ENCODE measurements at regions not wholly inside any gene's neighbourhood (a gene's known extent, or its start where the extent isn't known, plus 50 kb on each side); places are given as distances from the start of the nearest gene placed in this dataset.
"Not testable (repeated sequence)": the region's sequence is repeated elsewhere in the genome, so short reads cannot be mapped to it uniquely, and the experiment has no call there.

DNA sequence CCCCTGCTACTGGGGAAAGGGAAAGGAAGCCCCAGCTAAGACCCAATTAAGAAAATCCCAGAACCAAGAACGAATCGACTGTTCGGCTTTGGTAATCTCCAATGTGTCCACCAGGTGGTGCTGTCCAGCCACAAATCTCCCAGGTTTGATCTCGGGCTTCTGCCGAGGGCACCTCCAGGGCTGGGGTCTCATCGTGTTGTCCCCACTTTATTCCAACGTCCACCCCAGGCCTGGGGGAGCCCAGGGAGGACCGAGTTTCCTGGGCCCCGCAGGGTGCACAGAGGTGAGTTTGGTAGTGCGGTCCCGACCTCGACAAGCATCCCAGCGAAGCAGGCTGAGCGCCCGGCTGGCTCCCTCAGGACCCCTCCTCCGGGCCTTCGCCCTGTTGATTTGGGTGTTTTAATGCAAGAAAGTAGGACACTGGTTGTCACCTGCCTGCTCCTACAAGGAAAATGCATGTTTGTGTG is 185.1 kb downstream of the GOLGA6L6 start:
- Mint-ChIP-seq H3K4me1 (peaks cover 5% of the 10 kb centered on the region), H3K27me3 (peaks cover 5% of the 10 kb centered on the region), H3K27ac (no peak overlapping the region), H3K4me3 (no peak overlapping the region), H3K36me3 (no peaks in the 10 kb centered on the region), H3K9me3 (no peaks in the 10 kb centered on the region)
- DNase-seq = peak; percentile 67

DNA sequence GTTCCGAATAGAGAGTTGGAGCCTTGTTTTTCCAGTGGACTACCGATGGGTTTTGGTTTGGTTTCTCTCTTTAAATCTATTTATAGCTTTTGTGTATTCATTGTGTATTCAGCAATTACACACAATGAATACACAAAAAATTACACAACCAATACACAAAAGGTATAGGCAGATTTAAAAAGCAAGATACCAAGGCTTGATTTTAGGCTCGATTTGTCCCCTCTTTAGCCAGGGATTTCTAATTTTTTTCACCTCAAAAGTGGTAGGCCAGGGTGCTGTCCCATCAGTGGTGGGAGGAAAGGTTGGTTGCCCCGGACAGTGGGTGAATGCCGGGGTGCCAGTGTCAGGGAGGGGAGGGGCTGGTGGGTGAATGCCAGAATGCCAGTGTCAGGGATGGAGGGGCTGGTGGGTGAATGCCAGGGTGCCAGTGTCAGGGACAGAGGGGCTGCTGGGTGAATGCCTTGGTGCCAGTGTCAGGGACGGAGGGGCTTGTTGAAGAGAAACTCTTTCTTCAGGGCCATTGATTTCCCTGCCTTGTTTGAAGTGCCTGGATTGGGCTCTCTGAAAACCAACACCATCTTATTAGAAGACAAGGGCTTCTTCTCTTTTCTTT is 186.2 kb downstream of the GOLGA6L6 start:
- Mint-ChIP-seq H3K4me1 (peaks cover 5% of the 10 kb centered on the region), H3K27me3 (peaks cover 5% of the 10 kb centered on the region), H3K9me3 (no peaks in the 10 kb centered on the region), H3K27ac (no peak overlapping the region), H3K36me3 (no peaks in the 10 kb centered on the region), H3K4me3 (no peak overlapping the region)
- DNase-seq = no peak

DNA sequence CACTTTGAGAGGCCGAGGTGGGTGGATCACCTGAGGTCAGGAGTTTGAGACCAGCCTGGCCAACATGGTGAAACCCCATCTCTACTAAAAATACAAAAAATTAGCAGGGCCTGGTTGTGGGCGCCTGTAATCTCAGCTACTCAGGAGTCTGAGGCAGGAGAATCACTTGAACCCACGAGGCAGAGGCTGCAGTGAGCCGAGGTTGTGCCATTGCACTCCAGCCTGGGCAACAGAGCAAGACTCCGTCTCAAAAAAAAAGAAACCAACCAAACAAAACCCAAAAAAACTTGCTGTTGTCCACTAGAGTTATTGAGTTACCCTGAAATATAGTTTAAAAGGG is 186.7 kb downstream of the GOLGA6L6 start:
- H3K27me3 Mint-ChIP-seq, H3K36me3 Mint-ChIP-seq, DNase-seq, H3K27ac Mint-ChIP-seq, H3K9me3 Mint-ChIP-seq, H3K4me1 Mint-ChIP-seq, H3K4me3 Mint-ChIP-seq: not testable (repeated sequence)

DNA sequence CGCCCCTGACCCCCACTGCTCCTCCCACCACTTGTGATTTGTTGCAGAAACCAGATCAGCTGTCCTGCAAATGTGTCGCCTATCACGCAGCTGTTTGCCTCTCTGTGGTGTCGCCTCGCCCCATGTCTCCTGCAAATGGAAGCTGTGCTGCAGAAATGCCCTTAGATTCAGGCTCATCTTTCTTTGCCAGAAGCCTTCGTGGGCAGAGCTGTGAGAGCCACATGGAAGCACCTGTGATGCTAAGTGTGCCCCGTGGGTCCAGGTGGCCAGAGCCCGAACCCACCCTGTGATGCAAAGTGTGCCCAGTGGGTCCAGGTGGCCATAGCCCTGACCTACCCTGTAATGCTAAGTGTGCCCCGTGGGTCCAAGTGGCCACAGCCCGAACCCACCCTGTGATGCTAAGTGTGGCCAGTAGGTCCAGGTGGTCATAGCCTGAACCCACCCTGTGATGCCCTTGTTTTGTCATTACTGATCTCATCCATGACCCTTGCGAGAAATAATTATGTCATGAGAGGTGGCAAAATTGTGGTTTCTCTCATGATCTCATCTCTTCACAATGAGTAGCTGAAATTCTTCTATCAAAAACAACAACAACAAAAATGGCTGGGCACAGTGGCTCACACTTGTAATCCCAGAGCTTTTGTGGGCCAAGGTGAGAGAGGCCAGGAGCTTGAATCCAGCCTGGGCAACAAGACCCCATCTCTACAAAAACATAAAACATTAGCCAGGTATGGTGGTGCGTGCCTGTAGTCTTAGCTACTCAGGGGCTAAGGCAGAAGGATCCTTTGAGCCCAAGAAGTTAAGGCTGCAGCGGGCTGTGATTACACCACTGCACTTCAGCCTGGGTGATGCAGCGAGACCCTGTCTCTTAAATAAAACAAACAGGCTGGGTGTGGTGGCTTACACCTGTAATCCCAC is 187.4 kb downstream of the GOLGA6L6 start:
- peaks cover 5% of the 10 kb centered on the region for H3K4me1 Mint-ChIP-seq
- H3K4me3 Mint-ChIP-seq = no peak overlapping the region
- no peaks in the 10 kb centered on the region for H3K9me3 Mint-ChIP-seq
- H3K36me3 Mint-ChIP-seq = no peaks in the 10 kb centered on the region
- H3K27me3 Mint-ChIP-seq = peaks cover 5% of the 10 kb centered on the region
- H3K27ac Mint-ChIP-seq = no peak overlapping the region
- no peak for DNase-seq

DNA sequence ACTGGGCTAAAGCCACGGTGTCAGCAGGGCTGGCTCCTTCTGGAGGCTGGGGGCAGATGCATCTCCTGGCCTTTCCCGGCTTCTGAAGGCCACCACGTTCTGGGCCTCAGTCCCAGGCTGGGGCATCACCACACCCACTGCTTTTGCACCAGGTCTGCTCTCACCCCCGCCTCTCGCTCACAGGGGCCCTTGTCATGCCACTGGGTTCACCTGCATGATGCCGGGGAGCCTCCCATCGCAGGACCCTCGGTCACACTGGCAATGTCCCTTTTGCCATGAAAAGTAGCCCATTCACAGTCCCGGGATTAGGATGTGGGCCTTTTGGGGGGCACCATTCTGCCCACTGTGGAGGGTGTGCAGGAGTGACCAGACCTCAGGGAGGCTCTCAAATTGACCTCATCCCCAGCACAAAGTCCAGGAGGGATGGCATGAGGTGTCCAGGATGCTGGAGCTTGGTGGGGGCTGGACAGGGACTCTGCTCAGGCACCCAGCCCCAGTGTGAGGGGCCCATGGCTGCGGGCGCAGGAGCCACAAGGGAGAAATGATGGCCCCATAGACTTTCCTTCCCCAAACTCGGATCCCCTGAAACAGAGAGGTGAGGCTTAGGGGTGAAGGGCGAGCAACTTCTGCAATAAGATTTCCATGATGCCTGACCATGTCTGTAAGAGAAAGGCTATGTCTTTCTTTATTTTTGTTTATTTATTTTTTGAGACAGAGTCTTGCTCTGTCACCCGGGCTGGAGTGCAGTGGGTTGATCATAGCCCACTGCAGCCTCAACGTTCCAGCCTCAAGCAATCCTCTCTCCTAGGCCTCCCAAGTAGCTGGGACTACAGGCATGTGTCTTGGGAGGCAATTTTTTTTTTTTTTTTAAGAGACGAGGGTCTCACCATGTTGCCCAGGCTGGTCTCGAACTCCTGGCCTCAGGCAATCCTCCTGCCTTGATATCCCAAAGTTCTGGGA is 189.1 kb downstream of the GOLGA6L6 start:
- H3K36me3 Mint-ChIP-seq = no peaks in the 10 kb centered on the region
- H3K9me3 Mint-ChIP-seq = no peaks in the 10 kb centered on the region
- H3K4me1 Mint-ChIP-seq = peaks cover 5% of the 10 kb centered on the region
- no peak overlapping the region for H3K27ac Mint-ChIP-seq
- DNase-seq = no peak
- no peak overlapping the region for H3K4me3 Mint-ChIP-seq
- H3K27me3 Mint-ChIP-seq = peaks cover 5% of the 10 kb centered on the region

DNA sequence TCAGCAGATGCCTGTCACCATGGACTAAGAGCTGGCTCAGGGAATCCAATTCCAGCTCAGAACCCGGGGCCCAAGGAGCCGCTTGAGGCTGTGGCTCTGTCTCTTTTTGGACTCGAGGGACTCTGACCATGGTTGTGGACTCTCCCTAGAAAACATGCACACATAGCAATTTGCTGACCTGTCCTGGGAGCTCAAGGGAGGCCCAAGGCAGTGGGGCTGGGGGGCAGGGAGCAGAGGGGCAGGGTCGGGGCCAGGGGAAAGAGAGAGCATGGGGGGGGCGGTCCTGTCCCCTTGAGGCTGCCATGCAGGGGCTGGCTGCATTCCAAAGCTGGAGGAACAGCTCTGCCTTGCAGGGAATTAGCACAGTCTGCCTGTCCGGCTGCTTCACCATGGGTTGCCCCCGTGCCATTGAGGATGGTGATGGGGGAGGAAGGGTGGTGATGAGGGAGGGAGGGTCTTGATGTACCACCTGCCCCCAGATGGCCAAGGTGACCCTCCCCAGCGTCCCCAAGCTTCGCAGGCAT is 190.1 kb downstream of the GOLGA6L6 start:
- Mint-ChIP-seq H3K36me3 (no peaks in the 10 kb centered on the region), H3K27me3 (peaks cover 4% of the 10 kb centered on the region), H3K4me3 (no peak overlapping the region), H3K27ac (no peak overlapping the region), H3K4me1 (peaks cover 5% of the 10 kb centered on the region), H3K9me3 (no peaks in the 10 kb centered on the region)
- no peak for DNase-seq

DNA sequence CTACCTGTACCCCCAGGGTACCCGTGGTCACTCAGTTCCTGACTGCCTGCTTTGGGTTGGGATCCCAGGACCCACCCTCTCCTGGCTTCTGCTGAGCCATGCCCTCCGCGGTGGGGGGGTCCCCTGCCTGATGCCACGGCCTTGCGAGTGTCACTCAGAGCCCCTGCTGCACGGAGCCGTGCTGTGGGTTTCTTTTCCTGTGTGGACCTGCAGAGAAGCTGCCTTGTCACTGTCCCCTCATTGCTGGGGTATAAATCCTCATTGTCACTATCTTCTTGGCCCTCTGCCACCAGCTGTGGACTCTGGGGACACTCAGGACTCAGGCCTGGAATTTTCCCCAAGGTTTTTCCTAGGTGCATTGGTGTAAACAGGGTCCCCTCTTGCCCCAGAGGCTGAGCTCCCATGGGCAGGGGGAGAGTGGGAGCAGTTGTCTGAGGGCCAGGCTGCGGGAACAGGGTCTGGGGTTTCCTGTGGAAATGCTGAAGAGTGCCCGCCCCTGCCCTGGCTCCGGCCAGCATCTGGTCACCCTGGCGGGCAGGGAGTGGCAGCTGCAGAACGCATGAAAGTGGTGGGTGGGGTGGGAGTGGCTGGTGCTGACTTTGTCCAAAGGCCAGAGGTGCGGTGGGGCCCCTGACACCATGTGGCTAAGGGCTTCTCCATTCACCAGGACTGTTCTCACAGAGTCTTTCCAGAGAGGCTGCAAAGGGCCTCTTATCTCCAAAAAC is 191.7 kb downstream of the GOLGA6L6 start:
- Mint-ChIP-seq H3K27ac (no peak overlapping the region), H3K4me3 (no peak overlapping the region), H3K27me3 (no peaks in the 10 kb centered on the region), H3K9me3 (no peaks in the 10 kb centered on the region), H3K4me1 (peaks cover 3% of the 10 kb centered on the region), H3K36me3 (no peaks in the 10 kb centered on the region)
- no peak for DNase-seq

DNA sequence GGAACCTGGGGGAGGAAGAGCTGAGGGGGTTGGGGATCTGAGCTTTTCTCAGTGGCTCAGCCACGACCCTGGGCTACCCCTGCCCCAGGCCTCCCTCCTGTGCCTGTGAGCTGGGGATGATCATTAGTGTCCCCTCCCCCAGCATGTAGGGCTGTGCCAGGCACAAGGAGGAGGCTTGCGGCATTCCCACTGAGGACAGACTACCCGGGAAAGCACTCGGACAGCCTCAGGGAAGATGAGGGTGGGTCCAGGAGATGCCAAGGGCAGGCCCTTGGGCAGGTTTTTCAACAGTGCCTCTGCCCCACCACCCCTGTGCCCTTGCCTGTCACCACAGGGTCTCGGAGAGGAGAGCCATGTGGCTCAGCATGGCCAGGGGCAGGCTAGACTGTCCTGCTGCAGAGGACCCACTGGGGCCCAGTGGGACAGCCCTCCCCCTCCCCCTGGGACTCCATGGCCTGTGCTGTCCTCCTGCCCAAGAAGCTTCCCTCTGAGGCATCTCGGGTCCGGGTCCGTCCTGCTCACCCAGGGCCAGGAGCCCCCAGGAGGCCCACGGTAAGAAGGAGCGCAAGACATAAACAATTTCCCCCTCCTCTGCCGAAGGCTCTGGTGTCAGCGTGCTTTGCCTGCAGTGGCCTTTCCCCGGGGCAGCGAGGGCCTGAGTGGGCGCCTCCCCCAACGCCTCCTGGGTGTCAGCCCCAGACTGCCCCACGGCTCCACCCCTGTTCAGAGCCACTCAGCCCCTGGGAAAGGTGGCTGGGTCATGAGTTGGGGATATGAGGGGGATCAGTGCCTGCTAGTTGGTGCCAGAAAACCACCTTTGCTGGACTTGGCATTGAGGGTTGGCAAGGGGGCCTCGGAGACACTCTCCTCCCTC is 192.5 kb downstream of the GOLGA6L6 start:
- Mint-ChIP-seq H3K27ac (no peak overlapping the region), H3K9me3 (no peaks in the 10 kb centered on the region)

DNA sequence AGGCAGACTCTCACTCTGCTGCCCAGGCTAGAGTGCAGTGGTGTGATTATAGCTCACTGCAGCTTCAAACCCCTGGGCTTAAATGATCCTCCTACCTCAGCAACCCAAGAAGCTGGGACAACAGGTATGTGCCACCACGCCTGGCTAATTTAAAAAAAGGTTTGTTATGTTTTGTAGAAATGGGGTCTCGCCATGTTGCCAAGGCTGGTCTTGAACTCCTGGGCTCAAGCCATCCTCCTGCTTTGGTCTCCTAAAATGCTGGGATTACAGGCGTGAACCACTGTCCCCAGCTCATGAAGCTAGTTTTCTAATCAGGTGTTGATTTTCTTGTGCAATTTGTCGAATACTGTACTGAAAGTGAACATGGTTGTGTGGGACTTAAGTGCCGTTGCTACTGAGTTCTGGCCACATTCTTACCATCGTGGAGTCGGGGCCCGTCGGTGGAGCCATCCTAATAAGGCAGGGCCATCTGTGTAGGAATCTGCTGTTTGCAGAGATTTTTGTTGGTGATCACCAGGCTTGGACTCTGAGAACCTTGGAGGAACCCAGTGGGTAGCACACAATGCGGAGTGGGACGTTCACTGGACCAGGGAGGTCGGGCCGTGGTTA is 193.2 kb downstream of the GOLGA6L6 start:
- H3K4me3 Mint-ChIP-seq = no peak overlapping the region
- H3K4me1 Mint-ChIP-seq = peaks cover 3% of the 10 kb centered on the region
- no peak for DNase-seq
- no peaks in the 10 kb centered on the region for H3K36me3 Mint-ChIP-seq
- H3K9me3 Mint-ChIP-seq = no peaks in the 10 kb centered on the region
- H3K27me3 Mint-ChIP-seq = no peaks in the 10 kb centered on the region
- no peak overlapping the region for H3K27ac Mint-ChIP-seq

More for the DNA sequence above, 192.5 kb downstream of the GOLGA6L6 start:
- DNase-seq = no peak
- H3K27me3 Mint-ChIP-seq = no peaks in the 10 kb centered on the region
- no peak overlapping the region for H3K4me3 Mint-ChIP-seq
- peaks cover 3% of the 10 kb centered on the region for H3K4me1 Mint-ChIP-seq
- no peaks in the 10 kb centered on the region for H3K36me3 Mint-ChIP-seq

DNA sequence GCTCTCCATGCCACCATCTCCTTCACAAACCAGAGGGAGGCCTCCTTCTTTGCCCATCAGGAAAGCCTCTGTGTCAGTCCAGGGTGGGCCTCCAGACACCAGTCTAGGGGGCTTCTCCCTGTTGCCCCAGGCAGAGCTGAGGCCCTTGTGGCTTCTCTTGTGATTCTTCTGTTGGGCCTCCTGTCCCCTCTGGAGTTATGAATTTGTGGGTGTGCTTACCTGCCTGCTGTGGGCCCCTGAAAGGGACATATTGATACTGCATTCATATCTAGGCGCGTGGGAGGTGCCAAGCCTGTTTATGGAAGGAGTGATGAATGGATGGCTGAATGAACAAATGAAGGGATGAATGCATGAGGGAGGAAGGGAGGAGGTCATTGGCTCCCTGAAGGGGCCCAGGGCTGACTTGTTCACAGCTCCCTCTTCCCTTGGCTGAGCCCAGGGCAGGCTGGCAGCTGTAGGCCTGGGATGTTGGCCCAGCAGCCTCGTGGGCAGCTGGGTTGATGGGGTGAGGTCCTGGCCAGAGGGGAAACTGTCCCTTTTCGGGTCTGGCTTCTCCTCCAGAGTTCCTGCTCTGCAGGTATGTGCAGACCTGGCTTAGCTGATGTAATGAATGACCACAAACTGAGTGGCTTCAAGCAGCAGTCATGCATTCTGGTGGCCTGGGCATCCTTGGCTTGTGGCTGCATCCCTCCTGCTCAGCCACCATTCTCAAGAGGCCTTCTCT is 195.4 kb downstream of the GOLGA6L6 start:
- H3K4me3 Mint-ChIP-seq = no peak overlapping the region
- H3K27me3 Mint-ChIP-seq = no peaks in the 10 kb centered on the region
- no peaks in the 10 kb centered on the region for H3K36me3 Mint-ChIP-seq
- H3K27ac Mint-ChIP-seq = no peak overlapping the region
- no peaks in the 10 kb centered on the region for H3K9me3 Mint-ChIP-seq
- H3K4me1 Mint-ChIP-seq = no peaks in the 10 kb centered on the region
- DNase-seq = no peak

DNA sequence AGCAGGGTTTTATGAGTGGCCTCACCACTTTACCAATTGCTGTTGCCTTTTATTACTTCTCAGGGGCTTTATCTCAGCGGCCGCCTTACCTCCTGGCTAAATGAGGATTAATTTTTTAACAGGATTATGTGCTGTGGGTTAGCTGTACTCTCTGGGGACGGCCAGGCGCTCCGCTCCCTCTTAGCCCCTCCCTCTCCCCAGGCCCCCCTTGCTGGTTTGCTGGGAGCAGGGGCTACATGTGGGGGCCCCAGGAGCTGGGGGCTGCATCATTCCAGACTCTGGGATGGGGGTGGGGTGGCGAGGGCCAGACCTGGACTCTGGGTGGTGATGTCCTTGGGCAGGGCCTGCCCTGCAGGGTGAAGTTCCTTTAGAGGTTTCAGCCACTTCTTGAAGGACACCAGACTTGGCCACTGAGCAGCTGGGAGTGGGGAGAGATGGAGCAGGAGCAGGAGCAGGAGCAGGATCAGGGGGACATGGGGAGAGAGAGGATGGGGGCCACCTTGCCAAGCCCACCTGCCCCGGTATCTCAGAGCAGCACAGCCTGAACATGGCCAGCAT is 196.1 kb downstream of the GOLGA6L6 start:
- Mint-ChIP-seq H3K36me3 (no peaks in the 10 kb centered on the region), H3K9me3 (no peaks in the 10 kb centered on the region), H3K27ac (no peak overlapping the region), H3K4me3 (no peak overlapping the region), H3K4me1 (no peaks in the 10 kb centered on the region), H3K27me3 (no peaks in the 10 kb centered on the region)
- no peak for DNase-seq

DNA sequence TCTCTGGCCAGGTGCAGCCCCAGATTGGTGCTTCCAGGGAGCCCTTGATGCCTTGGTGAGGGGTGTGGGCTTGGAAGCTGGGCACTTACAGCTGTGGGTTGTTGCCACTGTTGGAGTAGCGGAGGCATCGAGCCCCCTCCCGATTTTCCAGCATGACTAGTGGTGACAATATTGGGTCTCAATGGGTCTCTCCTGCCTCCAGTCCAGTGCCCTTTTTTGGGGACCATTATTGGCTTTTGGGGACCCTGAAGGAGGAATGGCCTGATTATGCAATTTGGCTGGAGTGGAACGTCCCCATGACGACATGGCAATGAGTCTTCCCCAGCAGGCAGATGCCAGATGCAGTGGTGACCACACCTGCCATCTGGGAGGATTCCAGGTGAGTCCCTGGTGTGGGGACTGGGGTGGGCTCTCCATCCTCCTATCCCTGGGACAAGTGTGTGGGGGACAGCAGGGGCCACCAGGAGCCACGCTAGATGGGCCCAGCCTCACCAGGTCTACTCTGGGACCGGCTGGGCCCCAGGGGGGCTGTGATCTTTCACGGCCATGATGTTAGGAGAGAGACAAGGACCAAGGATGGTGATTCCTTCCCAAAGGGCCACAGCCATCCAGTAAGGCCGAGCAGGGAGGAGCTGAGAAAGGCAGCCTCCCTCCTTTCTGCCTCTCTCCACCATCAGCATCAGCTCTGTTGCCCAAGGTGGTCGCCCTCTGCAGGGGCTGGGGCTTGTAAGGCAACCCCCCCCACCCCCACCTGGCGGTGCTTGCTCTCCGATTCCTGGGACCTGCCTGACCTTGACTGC is 196.8 kb downstream of the GOLGA6L6 start:
- Mint-ChIP-seq H3K9me3 (no peaks in the 10 kb centered on the region), H3K27me3 (no peaks in the 10 kb centered on the region), H3K36me3 (no peaks in the 10 kb centered on the region), H3K4me3 (no peak overlapping the region), H3K4me1 (no peaks in the 10 kb centered on the region), H3K27ac (no peak overlapping the region)
- DNase-seq = no peak

Data from activated naive CD8-positive, alpha-beta T cell treated with anti-CD3 and anti-CD28 coated beads for 36 hours (primary cell).